ENCODE measurements at regions not wholly inside any gene's neighbourhood (a gene's known extent, or its start where the extent isn't known, plus 50 kb on each side); places are given as distances from the start of the nearest gene placed in this dataset.

DNA sequence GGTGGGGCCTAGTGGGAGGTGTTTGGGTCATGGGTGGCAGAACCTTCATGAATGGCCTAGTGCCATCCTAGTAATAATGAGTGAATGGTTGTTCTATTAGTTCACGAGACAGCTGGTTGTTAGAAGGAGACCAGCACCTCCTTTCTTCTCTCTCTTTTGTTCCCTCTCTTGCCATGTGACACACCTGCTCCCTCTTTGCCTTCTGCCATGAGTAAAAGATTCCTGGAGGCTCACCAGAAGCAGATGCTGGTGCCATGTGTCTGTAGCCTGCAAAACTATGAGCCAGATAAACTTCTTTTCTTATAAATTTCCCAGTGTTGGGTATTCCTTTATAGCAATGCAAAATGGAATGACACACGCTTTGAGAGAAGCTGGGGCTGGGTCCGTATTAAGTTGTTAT lies 89.0 kb upstream of the SLC4A7 start:
- no peak for TF ChIP-seq CTCF (IDR thresholded peaks at IDR 0.05; ENCODE audit: low read length)
- TF ChIP-seq EZH2 (optimal IDR thresholded peaks at IDR 0.05; ENCODE audit: low read depth, low read length): no peak
- no peak for TF ChIP-seq EZH2phosphoT487 (IDR thresholded peaks at IDR 0.05; ENCODE audit: low read length)

All from MM.1S (cell line).